Keratinocyte (primary cell): ENCODE measurements at regions not wholly inside any gene's neighbourhood (a gene's known extent, or its start where the extent isn't known, plus 50 kb on each side); places are given as distances from the start of the nearest gene placed in this dataset.

ENCODE experiments used
- EZH2 ChIP-seq: IDR thresholded peaks from one replicate; pipeline ENCODE4 v1.6.1; 2012; ENCODE audit warnings: inconsistent platforms, mild to moderate bottlenecking, low read length, moderate library complexity
- TF ChIP-seq, protein P1 (sequence below), 3 experiments: IDR thresholded peaks in 1 of 3; conservative IDR thresholded peaks in 1 of 3; optimal IDR thresholded peaks in 1 of 3; 2 replicates in 2 of 3; 3 replicates in 1 of 3; pipeline versions ENCODE3 to v1.5.1; 2011; ENCODE audit warnings: low read length in 3 of 3, mild to moderate bottlenecking in 3 of 3, moderate library complexity in 2 of 3, control low read depth in 1 of 3, inconsistent platforms in 1 of 3; ENCODE audit not compliant: insufficient read depth in 2 of 3; ENCODE audit errors: extremely low read depth in 1 of 3

DNA sequence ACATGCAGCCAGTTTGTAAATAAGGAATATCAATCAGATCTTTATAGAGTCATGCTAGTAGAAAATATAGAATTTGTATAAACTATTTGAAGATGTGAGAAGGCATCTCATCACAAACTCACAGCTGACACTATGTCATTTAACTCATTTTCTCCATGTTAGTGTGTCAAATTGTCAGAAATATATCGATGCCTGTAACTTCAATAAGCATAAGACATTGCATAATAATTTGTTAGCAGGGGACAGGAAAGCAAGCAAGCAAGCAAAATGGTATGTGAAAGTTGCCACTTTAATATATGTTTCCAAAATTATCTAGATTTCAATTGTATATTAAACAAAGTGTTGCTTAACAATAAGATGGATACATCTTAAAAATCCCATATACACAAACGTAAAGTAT lies 571.0 kb downstream of the ARL4A start:
- no peak for TF ChIP-seq EZH2
- TF ChIP-seq, protein P1, sequence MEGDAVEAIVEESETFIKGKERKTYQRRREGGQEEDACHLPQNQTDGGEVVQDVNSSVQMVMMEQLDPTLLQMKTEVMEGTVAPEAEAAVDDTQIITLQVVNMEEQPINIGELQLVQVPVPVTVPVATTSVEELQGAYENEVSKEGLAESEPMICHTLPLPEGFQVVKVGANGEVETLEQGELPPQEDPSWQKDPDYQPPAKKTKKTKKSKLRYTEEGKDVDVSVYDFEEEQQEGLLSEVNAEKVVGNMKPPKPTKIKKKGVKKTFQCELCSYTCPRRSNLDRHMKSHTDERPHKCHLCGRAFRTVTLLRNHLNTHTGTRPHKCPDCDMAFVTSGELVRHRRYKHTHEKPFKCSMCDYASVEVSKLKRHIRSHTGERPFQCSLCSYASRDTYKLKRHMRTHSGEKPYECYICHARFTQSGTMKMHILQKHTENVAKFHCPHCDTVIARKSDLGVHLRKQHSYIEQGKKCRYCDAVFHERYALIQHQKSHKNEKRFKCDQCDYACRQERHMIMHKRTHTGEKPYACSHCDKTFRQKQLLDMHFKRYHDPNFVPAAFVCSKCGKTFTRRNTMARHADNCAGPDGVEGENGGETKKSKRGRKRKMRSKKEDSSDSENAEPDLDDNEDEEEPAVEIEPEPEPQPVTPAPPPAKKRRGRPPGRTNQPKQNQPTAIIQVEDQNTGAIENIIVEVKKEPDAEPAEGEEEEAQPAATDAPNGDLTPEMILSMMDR (optimal IDR thresholded peaks at IDR 0.05 in 1 of 3, IDR thresholded peaks at IDR 0.05 in 1 of 3, conservative IDR thresholded peaks at IDR 0.05 in 1 of 3; ENCODE audit: extremely low read depth in 1 of 3, insufficient read depth in 2 of 3, low read length in 3 of 3), result no peak
